IMR-90 (cell line): ENCODE measurements at regions not wholly inside any gene's neighbourhood (a gene's known extent, or its start where the extent isn't known, plus 50 kb on each side); places are given as distances from the start of the nearest gene placed in this dataset.

Experiments
- ATAC-seq: fragments of 200-7000 bp; cut with Tn5 transposase; 2 replicates; pipeline ENCODE4 v1.9.1; 2020; ENCODE audit warnings: low read depth, mild to moderate bottlenecking, moderate library complexity
- BruUV-seq: library from RNA; stranded (reverse); fragments of 400-500 nt; replicated peaks from 2 replicates; lab custom pipeline; 2021; lab: Mats Ljungman, UMichigan
- CTCF ChIA-PET: fragments of 300-600 bp; formaldehyde crosslinking; extraction: SDS; loops from one replicate; lab custom pipeline; 2021; ENCODE audit warnings: antibody characterized with exemption; lab: Yijun Ruan, JAX
- POLR2A ChIA-PET: fragments of 300-600 bp; sonication (Branson Sonifier 250); formaldehyde crosslinking; loops from one replicate; lab custom pipeline; 2022; ENCODE audit warnings: antibody characterized with exemption; ENCODE audit not compliant: unreplicated experiment; lab: Charles Lee
- DNase-seq: peaks from one replicate; pipeline ENCODE4 v3.0.0; 2013
- H2AFZ ChIP-seq: replicated peaks from 2 replicates; pipeline ENCODE3; 2013; ENCODE audit warnings: low read length, mild to moderate bottlenecking; ENCODE audit not compliant: poor library complexity
- H2AK5ac ChIP-seq: 2 replicates; pipeline ENCODE4 v1.6.1; 2013; ENCODE audit warnings: low read depth, low read length, inconsistent platforms
- H2AK9ac ChIP-seq: replicated peaks from 2 replicates; pipeline ENCODE3; 2013; ENCODE audit warnings: mild to moderate bottlenecking, low read depth, low read length, moderate library complexity; ENCODE audit not compliant: poor library complexity
- H2BK120ac ChIP-seq: 2 replicates; pipeline ENCODE4 v1.6.1; 2013; ENCODE audit warnings: low read depth, low read length, inconsistent platforms
- H2BK15ac ChIP-seq: 3 replicates; pipeline ENCODE4 v1.6.1; 2013; ENCODE audit warnings: low read depth, low read length, inconsistent platforms
- H2BK20ac ChIP-seq: 2 replicates; pipeline ENCODE4 v1.6.1; 2013; ENCODE audit warnings: low read depth, mild to moderate bottlenecking, inconsistent platforms, low read length, moderate library complexity
- H2BK5ac ChIP-seq: 2 replicates; pipeline ENCODE4 v1.6.1; 2013; ENCODE audit warnings: mild to moderate bottlenecking, low read depth, low read length, inconsistent platforms; ENCODE audit not compliant: poor library complexity, severe bottlenecking
- H3K14ac ChIP-seq: replicated peaks from 2 replicates; pipeline ENCODE4 v1.6.1; 2013; ENCODE audit warnings: low read depth, low read length, inconsistent platforms
- H3K18ac ChIP-seq: 2 replicates; pipeline ENCODE4 v1.6.1; 2013; ENCODE audit warnings: low read depth, low read length, control low read depth
- H3K23ac ChIP-seq: 2 replicates; pipeline ENCODE4 v1.6.1; 2013; ENCODE audit warnings: low read depth, low read length, inconsistent platforms
- H3K27ac ChIP-seq: 2 replicates; pipeline ENCODE4 v1.5.1; 2013; ENCODE audit warnings: mild to moderate bottlenecking, control low read depth, low read length; ENCODE audit not compliant: insufficient read depth
- H3K27me3 ChIP-seq: 2 replicates; pipeline ENCODE4 v1.6.1; 2013; ENCODE audit warnings: low read length; ENCODE audit not compliant: control insufficient read depth, insufficient read depth
- H3K36me3 ChIP-seq: 2 replicates; pipeline ENCODE4 v1.6.1; 2013; ENCODE audit warnings: low read length, mixed read lengths; ENCODE audit not compliant: control insufficient read depth, insufficient read depth
- H3K4ac ChIP-seq: 2 replicates; pipeline ENCODE4 v1.6.1; 2013; ENCODE audit warnings: low read depth, low read length, inconsistent platforms
- H3K4me1 ChIP-seq: 2 replicates; pipeline ENCODE4 v1.6.1; 2013; ENCODE audit warnings: low read length, mixed read lengths; ENCODE audit not compliant: control insufficient read depth, insufficient read depth
- H3K4me2 ChIP-seq: 2 replicates; pipeline ENCODE4 v1.6.1; 2013; ENCODE audit warnings: low read depth, mild to moderate bottlenecking, control low read depth, low read length, moderate library complexity
- H3K4me3 ChIP-seq: 2 replicates; pipeline ENCODE4 v1.5.1; 2013; ENCODE audit warnings: low read depth, mild to moderate bottlenecking, control low read depth, low read length, moderate library complexity; ENCODE audit not compliant: insufficient read depth
- H3K56ac ChIP-seq: 2 replicates; pipeline ENCODE4 v1.6.1; 2013; ENCODE audit warnings: low read length, inconsistent platforms; ENCODE audit not compliant: insufficient read depth; ENCODE audit errors: extremely low read depth
- H3K79me1 ChIP-seq, 2 experiments: 2 replicates each; pipeline ENCODE4 v1.6.1; 2013; ENCODE audit warnings: low read length in 2 of 2, inconsistent platforms in 1 of 2, low read depth in 1 of 2
- H3K9ac ChIP-seq: 2 replicates; pipeline ENCODE4 v1.6.1; 2013; ENCODE audit warnings: low read depth, low read length, control low read depth
- H3K9me1 ChIP-seq: 2 replicates; pipeline ENCODE4 v1.6.1; 2013; ENCODE audit warnings: low read length, inconsistent platforms; ENCODE audit not compliant: insufficient read depth
- H3K9me3 ChIP-seq: 2 replicates; pipeline ENCODE4 v1.6.1; 2013; ENCODE audit warnings: low read length; ENCODE audit not compliant: control insufficient read depth, insufficient read depth
- H4K20me1 ChIP-seq: 2 replicates; pipeline ENCODE4 v1.6.1; 2013; ENCODE audit warnings: low read length, inconsistent platforms; ENCODE audit not compliant: insufficient read depth
- H4K5ac ChIP-seq: 2 replicates; pipeline ENCODE4 v1.6.1; 2013; ENCODE audit warnings: mild to moderate bottlenecking, low read depth, low read length, control low read depth
- H4K8ac ChIP-seq, 2 experiments: 2 replicates each; pipeline ENCODE4 v1.6.1; 2013; ENCODE audit warnings: low read depth in 2 of 2, low read length in 2 of 2, control low read depth in 1 of 2, inconsistent platforms in 1 of 2
- H4K91ac ChIP-seq: 2 replicates; pipeline ENCODE4 v1.6.1; 2013; ENCODE audit warnings: low read depth, low read length, inconsistent platforms; ENCODE audit not compliant: insufficient read depth
- BHLHE40 ChIP-seq: fragments of 150-350 bp; IDR thresholded peaks from 2 replicates; pipeline ENCODE4 v1.6.1; 2016; ENCODE audit warnings: mild to moderate bottlenecking, low read depth, low read length
- CEBPB ChIP-seq: IDR thresholded peaks from 2 replicates; pipeline ENCODE4 v1.6.1; 2012; ENCODE audit warnings: low read depth, low read length, improper control_type of control experiment
- CHD1 ChIP-seq: IDR thresholded peaks from 2 replicates; pipeline ENCODE4 v1.6.1; 2012; ENCODE audit warnings: low read depth, low read length, improper control_type of control experiment
- CTCF ChIP-seq: conservative IDR thresholded peaks from 2 replicates; pipeline ENCODE4 v1.5.1; 2012; ENCODE audit warnings: mild to moderate bottlenecking, low read depth, low read length, improper control_type of control experiment
- ELK1 ChIP-seq: fragments of 150-350 bp; IDR thresholded peaks from 2 replicates; pipeline ENCODE4 v1.6.1; 2016; ENCODE audit warnings: low read depth, mild to moderate bottlenecking, low read length, moderate library complexity, borderline replicate concordance
- FOS ChIP-seq: fragments of 150-350 bp; IDR thresholded peaks from 2 replicates; pipeline ENCODE4 v1.6.1; 2016; ENCODE audit warnings: low read depth, low read length
- MAFK ChIP-seq: IDR thresholded peaks from 2 replicates; pipeline ENCODE4 v1.6.1; 2012; ENCODE audit warnings: low read depth, low read length, improper control_type of control experiment
- MAZ ChIP-seq: IDR thresholded peaks from 2 replicates; pipeline ENCODE4 v1.6.1; 2012; ENCODE audit warnings: low read depth, mild to moderate bottlenecking, low read length, improper control_type of control experiment, moderate library complexity, borderline replicate concordance
- MXI1 ChIP-seq: IDR thresholded peaks from 2 replicates; pipeline ENCODE4 v1.6.1; 2012; ENCODE audit warnings: low read depth, mild to moderate bottlenecking, low read length, moderate library complexity, borderline replicate concordance
- NFE2L2 ChIP-seq: fragments of 150-350 bp; IDR thresholded peaks from 2 replicates; pipeline ENCODE4 v1.6.1; 2016; ENCODE audit warnings: low read depth, mild to moderate bottlenecking, low read length
- POLR2A ChIP-seq: IDR thresholded peaks from 2 replicates; pipeline ENCODE4 v1.6.1; 2012; ENCODE audit warnings: mild to moderate bottlenecking, low read depth, low read length
- RAD21 ChIP-seq: IDR thresholded peaks from 2 replicates; pipeline ENCODE4 v1.6.1; 2012; ENCODE audit warnings: low read length, improper control_type of control experiment
- RCOR1 ChIP-seq: IDR thresholded peaks from 2 replicates; pipeline ENCODE4 v1.6.1; 2012; ENCODE audit warnings: mild to moderate bottlenecking, low read length, improper control_type of control experiment; ENCODE audit not compliant: insufficient replicate concordance
- RFX5 ChIP-seq: IDR thresholded peaks from 2 replicates; pipeline ENCODE4 v1.8.0; 2012; ENCODE audit warnings: low read depth, mild to moderate bottlenecking, low read length, moderate library complexity
- SMC3 ChIP-seq: fragments of 150-350 bp; IDR thresholded peaks from 2 replicates; pipeline ENCODE4 v1.6.1; 2016; ENCODE audit warnings: low read depth, mild to moderate bottlenecking, antibody characterized with exemption, low read length, moderate library complexity
- USF2 ChIP-seq: fragments of 150-350 bp; IDR thresholded peaks from 2 replicates; pipeline ENCODE4 v1.6.1; 2017; ENCODE audit warnings: mild to moderate bottlenecking, antibody characterized with exemption, low read length, low read depth
- WGBS, 2 experiments: methylation state at CpG; one replicate each; pipeline versions ENCODE4 v1.1.5 to v1.1.7; 2013; ENCODE audit warnings: missing lambda C conversion rate in 2 of 2; ENCODE audit not compliant: insufficient read length in 1 of 2; ENCODE audit errors: extremely low coverage in 2 of 2; 5-methylcytosine and 5-hydroxymethylcytosine counted together
- dilution Hi-C: fragments of 300-500 bp; cut with HindIII; formaldehyde crosslinking; loops from one replicate; pipeline ENCODE4 v1.14.3; 2018; ENCODE audit warnings: low sequenced_read_pairs; ENCODE audit not compliant: unreplicated experiment
- in situ Hi-C: fragments of 300-500 bp; cut with MboI; formaldehyde crosslinking; loops from 3 replicates; pipeline ENCODE4 v1.14.3; 2019; ENCODE audit warnings: low sequenced_read_pairs, inconsistent platforms, mixed read lengths
- intact Hi-C: fragments of 100-400 bp; cut with micrococcal nuclease; formaldehyde crosslinking; loops from 2 replicates; pipeline ENCODE4 v1.10.0; 2022

- no peaks in the 10 kb centered on the region for H3K4me1 ChIP-seq
- ChIA-PET CTCF (interaction anchor here (0.6 kb wide), 1 partner anchor 56 kb away, joined by 3 read pairs; no protein-coding TSS in a partner anchor), POLR2A (no interaction called here)
- BruUV-seq: no TSS peak
- DNase-seq (no peak), ATAC-seq (no peak)
- H4K91ac ChIP-seq: no peak overlapping the region
- no peaks in the 10 kb centered on the region for H3K9me3 ChIP-seq
- no peak overlapping the region for H3K27ac ChIP-seq
- no peaks in the 10 kb centered on the region for H4K20me1 ChIP-seq
- no peaks in the 10 kb centered on the region for H3K36me3 ChIP-seq
- no peak overlapping the region for H2BK5ac ChIP-seq
- no peaks in the 10 kb centered on the region for H3K79me1 ChIP-seq
- H2BK120ac ChIP-seq: no peak overlapping the region
- H3K4me3 ChIP-seq: no peak overlapping the region
- H4K5ac ChIP-seq: no peak overlapping the region
- no peak overlapping the region for H3K18ac ChIP-seq
- dilution Hi-C loops: no loop called here
- no peak overlapping the region for H3K14ac ChIP-seq
- no peak overlapping the region for H3K4ac ChIP-seq
- H2BK15ac ChIP-seq: no peak overlapping the region
- H3K27me3 ChIP-seq: no peaks in the 10 kb centered on the region; the same call in 1 of the 2 replicates
- no peak overlapping the region for H4K8ac ChIP-seq
- no peak overlapping the region for H3K56ac ChIP-seq
- H3K9me1 ChIP-seq: no peaks in the 10 kb centered on the region
- H2AFZ ChIP-seq: no peak overlapping the region
- no peak overlapping the region for H2AK5ac ChIP-seq
- H3K9ac ChIP-seq: no peak overlapping the region
- in situ Hi-C loops: no loop called here
- H3K23ac ChIP-seq: no peak overlapping the region
- H2AK9ac ChIP-seq: no peak overlapping the region
- no CpG with 5 or more reads among the region's 3 CpGs for WGBS, 2 experiments
- TF ChIP-seq POLR2A (no peak), CTCF (no peak), BHLHE40 (no peak), ELK1 (no peak), CEBPB (no peak), MXI1 (no peak), CHD1 (no peak), FOS (no peak), RAD21 (no peak), SMC3 (no peak), USF2 (no peak), NFE2L2 (no peak), MAFK (no peak), RCOR1 (no peak), RFX5 (no peak), MAZ (no peak)
- intact Hi-C loops: no loop called here
- H3K4me2 ChIP-seq: no peak overlapping the region
- H2BK20ac ChIP-seq: no peak overlapping the region
Observed at GRCh38 chr5:84614906-84615305, 230.2 kb upstream of the EDIL3 start.
